HCEC 1CT (cell line): ENCODE measurements at regions not wholly inside any gene's neighbourhood (a gene's known extent, or its start where the extent isn't known, plus 50 kb on each side); places are given as distances from the start of the nearest gene placed in this dataset.

Experiments
- DNase-seq: peaks from one replicate; pipeline ENCODE4 v3.0.0-alpha.2; 2017

- DNase-seq, result no peak
These were observed 63.0 kb upstream of the TRIM2 start for GRCh38 chr4:153141238-153141637.

GRCh38 chr4:153142700-153143438 is 61.4 kb upstream of the TRIM2 start:
- peak; percentile 51 for DNase-seq

- DNase-seq, result no peak
These were observed 60.5 kb upstream of the TRIM2 start for GRCh38 chr4:153143527-153144348.

- DNase-seq, result no peak
These were observed 58.2 kb upstream of the TRIM2 start for GRCh38 chr4:153146031-153146430.

- DNase-seq, result no peak
These were observed 57.3 kb upstream of the TRIM2 start for GRCh38 chr4:153146961-153147360.

GRCh38 chr4:153148791-153149190 is 55.5 kb upstream of the TRIM2 start:
- peak; percentile 35 for DNase-seq

GRCh38 chr4:153151535-153152455 is 52.4 kb upstream of the TRIM2 start:
- no peak for DNase-seq

- no peak for DNase-seq
These were observed 51.5 kb upstream of the TRIM2 start for GRCh38 chr4:153152501-153153338.

GRCh38 chr4:153153339-153153871 is 50.8 kb upstream of the TRIM2 start:
- no peak for DNase-seq

GRCh38 chr4:153154007-153154975 is 50.0 kb upstream of the TRIM2 start:
- peak; percentile 30 for DNase-seq
